GM21381 (cell line): ENCODE measurements at regions not wholly inside any gene's neighbourhood (a gene's known extent, or its start where the extent isn't known, plus 50 kb on each side); places are given as distances from the start of the nearest gene placed in this dataset.
A peak's percentile ranks its signal among the peaks of the same experiment; 100 is the strongest.

Source experiments
- ATAC-seq: cut with Tn5 transposase; IDR thresholded peaks from one replicate; pipeline ENCODE4 v1.9.1; 2021; ENCODE audit warnings: mild to moderate bottlenecking, moderate library complexity; ENCODE audit not compliant: unreplicated experiment

GRCh38 chr6:130670142-130670541 is 157.1 kb upstream of the SMLR1 start:
- no peak for ATAC-seq

- ATAC-seq = no peak
These were observed 156.1 kb upstream of the SMLR1 start for GRCh38 chr6:130671119-130671518.

DNA sequence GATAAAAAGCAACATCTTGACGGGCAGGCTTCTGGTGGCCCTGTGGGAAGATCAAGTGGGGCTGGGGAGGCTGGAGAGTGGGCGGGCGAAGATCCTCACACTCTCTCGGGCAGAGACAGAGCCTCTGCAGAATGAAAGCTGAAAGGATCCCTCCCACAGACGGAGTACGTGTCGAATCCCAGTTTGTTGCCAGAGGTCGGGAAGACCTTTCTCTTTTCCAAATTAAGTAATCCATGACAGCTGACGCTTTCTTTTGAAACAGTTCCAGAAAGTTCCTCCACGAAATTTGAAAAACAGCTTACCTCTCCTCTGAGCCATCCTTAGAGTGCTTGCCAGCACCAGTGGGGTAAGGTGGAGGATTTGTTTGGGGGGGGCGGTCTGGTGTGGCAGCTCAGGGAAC is 155.6 kb upstream of the SMLR1 start:
- ATAC-seq = no peak

DNA sequence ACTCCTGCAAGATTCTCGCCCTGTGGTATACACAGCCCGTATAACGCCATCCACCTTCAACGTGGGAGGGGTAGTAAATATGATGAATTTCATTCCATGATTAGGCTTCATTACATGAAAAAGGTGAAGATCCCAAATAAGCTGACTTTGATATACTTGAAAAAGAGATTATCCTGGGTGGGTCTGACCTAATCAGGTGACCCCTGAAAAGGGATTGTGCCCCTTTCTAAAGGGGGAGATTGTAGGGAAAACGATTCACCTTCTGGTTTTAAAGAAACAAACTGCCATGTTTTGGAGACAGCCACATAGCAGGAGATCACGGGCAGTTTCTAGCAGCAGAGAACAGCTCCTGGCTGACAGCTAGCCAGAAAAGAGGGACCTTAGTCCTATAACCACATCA is 155.1 kb upstream of the SMLR1 start:
- ATAC-seq = no peak

- ATAC-seq = no peak
These were observed 152.6 kb upstream of the SMLR1 start for GRCh38 chr6:130674604-130675003.

GRCh38 chr6:130675072-130675471 is 152.1 kb upstream of the SMLR1 start:
- no peak for ATAC-seq

GRCh38 chr6:130676077-130676772 is 151.0 kb upstream of the SMLR1 start:
- no peak for ATAC-seq

DNA sequence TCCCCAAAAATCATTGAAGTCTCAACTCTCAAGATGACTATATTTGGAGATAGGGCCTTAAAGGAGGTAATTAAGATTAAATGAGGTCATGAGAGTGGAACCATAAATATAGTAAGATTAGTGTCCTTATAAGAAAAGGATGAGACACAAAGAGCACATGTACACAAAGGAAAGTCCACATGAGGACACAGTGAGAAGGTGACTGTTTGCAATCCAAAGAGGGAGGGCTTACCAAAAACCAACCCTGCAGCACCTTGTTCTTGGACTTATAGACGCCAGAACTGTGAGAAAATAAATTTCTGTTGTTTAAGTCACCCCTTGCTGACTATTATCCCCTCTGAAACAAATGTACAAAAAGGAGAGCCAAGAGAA is 150.4 kb upstream of the SMLR1 start:
- ATAC-seq = no peak

GRCh38 chr6:130677312-130677711 is 149.9 kb upstream of the SMLR1 start:
- no peak for ATAC-seq

DNA sequence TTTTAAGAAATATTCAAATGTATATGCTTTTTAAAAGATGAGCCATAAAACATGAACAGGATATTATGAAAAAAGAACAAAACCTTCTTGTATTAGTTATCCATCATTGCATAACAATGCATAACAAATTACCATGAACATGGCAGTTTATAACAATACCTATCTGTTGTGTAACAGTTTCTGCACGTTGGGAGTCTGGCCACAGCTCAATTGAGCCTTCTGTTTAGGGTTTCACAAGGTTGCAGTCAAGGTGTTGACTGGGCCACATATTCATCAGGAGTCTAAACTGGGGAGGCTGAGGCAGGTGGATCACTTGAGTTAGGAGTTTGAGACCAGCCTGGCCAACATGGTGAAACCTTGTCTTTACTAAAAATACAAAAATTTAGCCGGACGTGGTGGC is 149.4 kb upstream of the SMLR1 start:
- no peak for ATAC-seq

GRCh38 chr6:130679684-130680083 is 147.5 kb upstream of the SMLR1 start:
- ATAC-seq = no peak

DNA sequence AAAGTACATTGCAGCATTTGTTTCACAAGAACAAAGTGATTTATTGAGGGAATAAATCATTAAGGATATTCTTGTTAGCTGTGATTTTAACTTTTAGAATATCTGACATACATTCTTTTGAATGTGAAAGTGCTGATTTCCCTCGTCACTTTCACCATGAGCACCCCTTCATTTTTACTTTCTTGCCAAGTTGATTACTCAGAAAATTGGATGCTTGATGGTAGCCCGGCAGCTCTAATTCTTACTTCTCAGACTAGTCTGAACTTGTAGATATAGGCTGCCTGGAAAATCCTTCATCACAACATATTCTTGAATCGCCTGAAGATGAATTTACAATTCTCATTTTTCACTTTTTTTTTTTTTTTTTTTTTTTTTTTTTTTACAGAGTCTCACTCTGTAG is 147.1 kb upstream of the SMLR1 start:
- no peak for ATAC-seq

- ATAC-seq = no peak
These were observed 146.2 kb upstream of the SMLR1 start for GRCh38 chr6:130681028-130681427.

DNA sequence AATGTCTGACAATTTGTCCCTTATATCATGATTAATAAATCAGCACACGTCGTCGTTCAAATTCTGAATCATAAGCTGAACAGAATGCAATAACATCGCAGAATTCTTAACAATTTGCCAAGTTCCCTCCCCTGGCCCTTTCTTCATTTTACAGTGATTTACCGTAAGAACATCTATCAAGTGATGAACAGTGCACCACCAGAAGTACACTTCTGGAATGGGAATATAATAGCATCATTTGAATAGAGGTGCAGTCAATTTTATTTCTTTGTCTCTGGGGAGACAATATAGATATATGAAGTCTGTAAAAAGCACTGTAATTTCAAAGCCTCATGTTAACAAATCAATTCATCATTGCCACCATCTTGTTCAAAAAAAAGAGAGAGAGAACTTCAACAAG is 145.1 kb upstream of the SMLR1 start:
- no peak for ATAC-seq

- ATAC-seq = no peak
These were observed 143.3 kb upstream of the SMLR1 start for GRCh38 chr6:130683761-130684517.

DNA sequence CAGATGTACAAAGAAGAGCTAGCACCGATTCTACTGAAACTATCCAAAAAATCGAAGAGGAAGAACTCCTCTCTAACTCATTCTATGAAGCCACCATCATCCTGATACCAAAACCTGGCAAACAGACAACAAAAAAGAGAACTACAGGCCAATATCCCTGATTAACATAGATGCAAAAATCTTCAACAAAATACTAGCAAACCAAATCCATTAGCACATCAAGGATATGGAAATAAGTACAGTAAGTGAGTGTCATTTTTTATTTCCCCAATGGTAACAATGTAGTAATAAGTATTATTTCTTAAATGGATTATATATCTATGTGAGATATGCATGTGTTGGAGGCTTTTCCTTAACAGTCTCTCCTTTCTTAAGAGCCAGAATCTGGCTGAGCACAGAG is 134.5 kb upstream of the SMLR1 start:
- no peak for ATAC-seq

- ATAC-seq = no peak
These were observed 133.3 kb upstream of the SMLR1 start for GRCh38 chr6:130693944-130694343.

- ATAC-seq = no peak
These were observed 132.6 kb upstream of the SMLR1 start for GRCh38 chr6:130694606-130695005.

DNA sequence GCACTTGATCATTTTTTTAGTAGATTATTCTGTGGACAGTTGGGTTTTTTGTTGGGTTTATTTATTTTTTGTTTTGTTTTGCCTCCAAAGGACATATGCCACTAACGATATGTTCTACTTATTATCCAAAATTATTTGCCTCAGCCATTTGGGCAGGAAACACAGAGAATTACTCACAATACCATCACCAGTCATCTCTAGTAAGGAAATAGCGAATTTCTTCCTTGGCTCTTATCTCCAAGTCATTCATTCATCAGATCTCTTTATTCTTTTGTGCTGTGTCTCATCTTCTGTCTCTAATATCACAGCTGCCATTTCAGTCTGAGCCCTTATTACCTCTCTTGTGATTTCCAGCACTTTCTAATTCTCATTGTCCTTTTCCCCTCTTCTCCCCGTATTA is 130.4 kb upstream of the SMLR1 start:
- ATAC-seq = no peak

DNA sequence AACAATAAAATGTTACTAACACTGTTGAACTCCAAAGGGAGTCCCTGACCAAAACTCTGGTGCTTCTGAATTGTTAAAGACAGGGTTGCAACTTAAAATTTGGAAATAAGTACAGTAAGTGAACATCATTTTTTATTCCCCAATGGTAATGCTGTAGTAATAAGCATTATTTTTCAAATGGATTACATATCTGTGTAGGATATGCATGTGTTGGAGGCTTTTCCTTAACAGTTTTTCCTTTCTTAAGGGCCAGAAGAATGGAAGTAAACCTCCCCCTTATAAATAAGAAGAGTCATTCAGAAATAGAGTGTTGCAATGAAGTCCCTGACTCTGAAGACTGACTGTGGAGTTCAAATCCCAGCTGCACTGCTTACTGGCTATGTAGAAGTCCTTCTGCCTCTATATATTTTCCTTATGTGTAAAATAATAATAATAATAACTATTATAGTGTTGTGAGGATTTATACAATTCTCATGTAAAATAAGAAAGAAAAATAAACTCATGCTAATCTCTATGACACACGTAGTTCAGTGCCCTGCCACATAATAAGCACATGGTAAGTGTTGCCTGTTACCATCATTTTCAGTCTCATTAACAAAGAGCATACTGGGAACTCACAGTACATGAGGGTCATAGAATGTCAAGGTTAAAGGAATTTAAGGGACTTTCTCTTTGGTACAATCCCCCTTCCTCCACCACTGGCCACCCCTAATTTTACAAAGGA is 129.8 kb upstream of the SMLR1 start:
- peak; percentile 35 for ATAC-seq

DNA sequence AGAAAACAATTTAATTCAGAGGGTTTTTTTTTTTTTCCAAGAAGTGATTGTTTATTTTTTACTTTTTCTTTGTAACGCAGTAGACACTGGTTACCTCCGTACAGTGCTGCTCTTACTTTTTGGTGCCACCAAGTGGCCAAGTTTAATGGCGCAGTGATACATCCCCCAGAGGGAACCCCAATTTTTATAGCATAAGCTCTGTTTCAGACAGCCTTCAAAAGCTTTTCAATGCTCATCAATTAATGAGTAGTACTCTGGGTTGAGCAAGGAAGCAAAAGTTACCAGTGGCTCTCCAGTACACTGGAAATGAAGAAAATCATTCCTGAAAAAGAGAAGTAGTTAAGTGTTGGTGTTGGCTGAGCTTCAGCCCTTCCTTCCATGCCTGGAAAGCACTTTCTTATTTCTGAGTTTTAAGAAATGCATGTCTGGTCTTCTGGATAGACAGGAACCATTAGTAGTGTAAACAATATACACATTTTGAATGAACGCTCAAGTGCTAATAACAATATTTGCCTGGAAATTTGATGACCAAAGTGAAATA is 129.1 kb upstream of the SMLR1 start:
- ATAC-seq = peak; percentile 88

DNA sequence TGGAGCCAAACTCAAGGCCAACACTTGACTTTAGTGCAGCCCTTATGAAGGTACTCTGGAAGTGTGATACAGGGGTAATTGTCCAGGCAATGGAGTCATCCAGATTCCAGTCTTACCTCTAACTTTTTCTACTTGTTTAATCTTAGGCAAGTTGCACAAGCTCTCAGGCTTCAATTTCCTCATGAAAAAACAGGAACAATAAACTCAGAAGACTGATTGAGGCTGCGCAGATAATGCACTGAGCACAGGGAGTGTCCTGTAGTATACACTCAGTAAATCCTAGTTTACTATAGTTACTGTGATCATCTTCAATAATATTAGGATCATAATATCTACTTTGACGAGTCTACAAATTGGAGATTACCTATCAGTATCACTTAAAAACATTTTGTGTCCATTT is 127.5 kb upstream of the SMLR1 start:
- no peak for ATAC-seq
